Peyer's patch (tissue), 4 donors: ENCODE measurements at regions not wholly inside any gene's neighbourhood (a gene's known extent, or its start where the extent isn't known, plus 50 kb on each side); places are given as distances from the start of the nearest gene placed in this dataset.

Experiments
- POLR2A ChIP-seq, 2 donors: fragments of 450-650 bp; IDR thresholded peaks; one replicate each; pipeline ENCODE4 v1.5.1; 2017; ENCODE audit warnings: antibody characterized with exemption in 2 of 2, mild to moderate bottlenecking in 2 of 2, moderate library complexity in 2 of 2
- TF ChIP-seq, protein P1 (sequence below), 6 experiments: fragments of 450-650 bp in 4 of 6; fragments of 200-600 bp in 2 of 6; sonication (generic) in 1 of 6; IDR thresholded peaks; one replicate each; pipeline ENCODE4 v1.5.1; 2017 to 2019; ENCODE audit warnings: antibody characterized with exemption in 6 of 6, mild to moderate bottlenecking in 3 of 6, moderate library complexity in 1 of 6

DNA sequence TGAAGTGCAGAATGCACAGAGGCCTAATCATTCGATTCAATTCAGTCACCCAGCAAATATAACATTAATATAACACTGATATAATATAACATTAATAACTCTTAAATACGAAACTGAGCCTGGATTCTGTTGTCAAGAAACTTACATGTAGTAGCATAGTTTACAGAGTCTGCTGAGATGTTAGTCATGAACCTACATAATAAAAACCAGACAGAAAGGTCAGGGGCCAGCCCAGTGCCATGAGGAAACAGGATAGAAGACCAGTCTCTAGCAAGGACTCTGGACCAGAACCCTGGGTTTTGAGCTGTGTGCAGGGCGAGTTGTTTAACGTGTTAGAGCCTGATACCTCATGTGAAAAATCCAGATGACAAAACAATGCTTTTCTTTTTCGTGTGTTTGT, 234.7 kb downstream of the NR2F1-AS1 start:
- TF ChIP-seq, protein P1, sequence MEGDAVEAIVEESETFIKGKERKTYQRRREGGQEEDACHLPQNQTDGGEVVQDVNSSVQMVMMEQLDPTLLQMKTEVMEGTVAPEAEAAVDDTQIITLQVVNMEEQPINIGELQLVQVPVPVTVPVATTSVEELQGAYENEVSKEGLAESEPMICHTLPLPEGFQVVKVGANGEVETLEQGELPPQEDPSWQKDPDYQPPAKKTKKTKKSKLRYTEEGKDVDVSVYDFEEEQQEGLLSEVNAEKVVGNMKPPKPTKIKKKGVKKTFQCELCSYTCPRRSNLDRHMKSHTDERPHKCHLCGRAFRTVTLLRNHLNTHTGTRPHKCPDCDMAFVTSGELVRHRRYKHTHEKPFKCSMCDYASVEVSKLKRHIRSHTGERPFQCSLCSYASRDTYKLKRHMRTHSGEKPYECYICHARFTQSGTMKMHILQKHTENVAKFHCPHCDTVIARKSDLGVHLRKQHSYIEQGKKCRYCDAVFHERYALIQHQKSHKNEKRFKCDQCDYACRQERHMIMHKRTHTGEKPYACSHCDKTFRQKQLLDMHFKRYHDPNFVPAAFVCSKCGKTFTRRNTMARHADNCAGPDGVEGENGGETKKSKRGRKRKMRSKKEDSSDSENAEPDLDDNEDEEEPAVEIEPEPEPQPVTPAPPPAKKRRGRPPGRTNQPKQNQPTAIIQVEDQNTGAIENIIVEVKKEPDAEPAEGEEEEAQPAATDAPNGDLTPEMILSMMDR (IDR thresholded peaks at IDR 0.05): no peak
- no peak for TF ChIP-seq POLR2A (IDR thresholded peaks at IDR 0.05)
